HCT116 (cell line): ENCODE measurements at regions not wholly inside any gene's neighbourhood (a gene's known extent, or its start where the extent isn't known, plus 50 kb on each side); places are given as distances from the start of the nearest gene placed in this dataset.

Experiments used
- ATAC-seq: fragments of 200-7000 bp; cut with Tn5 transposase; 2 replicates; pipeline ENCODE4 v1.9.1; 2020; ENCODE audit warnings: mild to moderate bottlenecking, moderate library complexity
- BruUV-seq: library from RNA; stranded (reverse); fragments of 400-500 nt; replicated peaks from 2 replicates; lab custom pipeline; 2021; lab: Mats Ljungman, UMichigan
- CTCF ChIA-PET: fragments of 300-600 bp; sonication (Branson Sonifier 250); formaldehyde crosslinking; loops from one replicate; lab custom pipeline; 2021; ENCODE audit warnings: antibody characterized with exemption; lab: Charles Lee
- POLR2A ChIA-PET: fragments of 300-600, 350-600 bp; sonication (Branson Sonifier 250); formaldehyde crosslinking; loops from one replicate; lab custom pipeline; 2021; ENCODE audit warnings: antibody characterized with exemption; lab: Charles Lee
- RAD21 ChIA-PET, 2 experiments: fragments of 300-600 bp; sonication (Branson Sonifier 250); formaldehyde crosslinking; loops; one replicate each; lab custom pipeline; 2023; ENCODE audit warnings: low total read pairs in 2 of 2; ENCODE audit not compliant: uncharacterized antibody in 2 of 2, unreplicated experiment in 2 of 2, low non-redundant PET in 1 of 2; lab: Charles Lee
- DNase-seq: peaks from one replicate; pipeline ENCODE4 v3.0.0-alpha.2; 2010; ENCODE audit warnings: low read depth, low spot score
- H2AFZ ChIP-seq: fragments of 200-600 bp; shearing (Covaris generic), sonication (generic); 2 replicates; pipeline ENCODE4 v1.6.1; 2017; ENCODE audit warnings: low read depth, mixed run types, mixed read lengths, antibody characterized with exemption, low read length; ENCODE audit not compliant: poor library complexity, severe bottlenecking
- H3K27ac ChIP-seq: 2 replicates; pipeline ENCODE4 v1.5.1; 2012; ENCODE audit warnings: low read depth, low read length
- H3K27me3 ChIP-seq: fragments of 200-600 bp; sonication (generic); 2 replicates; pipeline ENCODE4 v1.6.1; 2016; ENCODE audit warnings: mixed run types, low read length, mixed read lengths; ENCODE audit not compliant: insufficient read depth
- H3K36me3 ChIP-seq, 2 experiments: fragments of 200-500 bp in 1 of 2; fragments of 200-600 bp in 1 of 2; sonication (Bioruptor generic) in 1 of 2; sonication (generic) in 1 of 2; 2 replicates each; pipeline versions ENCODE4 v1.5.1 to v1.6.1; 2014 to 2016; ENCODE audit warnings: low read length in 2 of 2, inconsistent platforms in 1 of 2, mixed read lengths in 1 of 2, mixed run types in 1 of 2; ENCODE audit not compliant: insufficient read depth in 2 of 2, control insufficient read depth in 1 of 2
- H3K4me1 ChIP-seq, 2 experiments: fragments of 200-600 bp in 1 of 2; sonication (generic) in 1 of 2; 2 replicates each; pipeline versions ENCODE4 v1.5.1 to v1.6.1; 2012 to 2017; ENCODE audit warnings: low read length in 2 of 2, inconsistent platforms in 1 of 2, mild to moderate bottlenecking in 1 of 2, mixed read lengths in 1 of 2, mixed run types in 1 of 2, moderate library complexity in 1 of 2; ENCODE audit not compliant: insufficient read depth in 2 of 2, control insufficient read depth in 1 of 2
- H3K4me2 ChIP-seq: fragments of 200-600 bp; sonication (generic); 2 replicates; pipeline ENCODE4 v1.6.1; 2017; ENCODE audit warnings: mixed run types, low read length, mixed read lengths
- H3K4me3 ChIP-seq, 2 experiments: fragments of 200-600 bp in 1 of 2; sonication (generic) in 1 of 2; replicated peaks in 1 of 2; 2 replicates each; pipeline ENCODE4 v1.5.1; 2011 to 2016; ENCODE audit warnings: low read length in 2 of 2, control low read depth in 1 of 2, low read depth in 1 of 2, mild to moderate bottlenecking in 1 of 2, mixed read lengths in 1 of 2, mixed run types in 1 of 2
- H3K79me2 ChIP-seq: fragments of 200-600 bp; sonication (generic); 2 replicates; pipeline ENCODE4 v1.6.1; 2017; ENCODE audit warnings: mild to moderate bottlenecking, mixed run types, low read length, moderate library complexity, mixed read lengths; ENCODE audit not compliant: insufficient read depth
- H3K9ac ChIP-seq: fragments of 200-600 bp; sonication (generic); 2 replicates; pipeline ENCODE4 v1.6.1; 2016; ENCODE audit warnings: low read length, mixed read lengths
- H3K9me2 ChIP-seq: fragments of 200-600 bp; sonication (generic), shearing (Covaris generic); 2 replicates; pipeline ENCODE4 v1.6.1; 2017; ENCODE audit warnings: mixed run types, mild to moderate bottlenecking, moderate library complexity; ENCODE audit not compliant: insufficient read depth
- H3K9me3 ChIP-seq, 2 experiments: fragments of 200-500 bp in 1 of 2; fragments of 200-600 bp in 1 of 2; sonication (Bioruptor generic) in 1 of 2; sonication (generic) in 1 of 2; 2 replicates each; pipeline ENCODE4 v1.6.1; 2014 to 2017; ENCODE audit warnings: low read length in 2 of 2, mixed read lengths in 2 of 2, inconsistent platforms in 1 of 2, low read depth in 1 of 2, mild to moderate bottlenecking in 1 of 2, mixed run types in 1 of 2, moderate library complexity in 1 of 2; ENCODE audit not compliant: control insufficient read depth in 1 of 2, insufficient read depth in 1 of 2
- H4K20me1 ChIP-seq: fragments of 200-600 bp; sonication (generic), shearing (Covaris generic); 2 replicates; pipeline ENCODE4 v1.6.1; 2017; ENCODE audit warnings: mixed run types, mild to moderate bottlenecking, moderate library complexity; ENCODE audit not compliant: insufficient read depth
- CBX3 ChIP-seq: IDR thresholded peaks from 2 replicates; pipeline ENCODE4 v1.6.1; 2012; ENCODE audit warnings: low read depth
- EGR1 ChIP-seq: IDR thresholded peaks from 2 replicates; pipeline ENCODE4 v1.6.1; 2012; ENCODE audit warnings: low read depth
- ELF1 ChIP-seq: IDR thresholded peaks from 2 replicates; pipeline ENCODE4 v1.6.1; 2012; ENCODE audit warnings: low read depth, borderline replicate concordance
- EZH2 ChIP-seq: fragments of 200-600 bp; sonication (generic); IDR thresholded peaks from 2 replicates; pipeline ENCODE4 v1.6.1; 2017; ENCODE audit warnings: antibody characterized with exemption, mixed run types
- EZH2phosphoT487 ChIP-seq: fragments of 200-600 bp; IDR thresholded peaks from 2 replicates; pipeline ENCODE4 v1.6.1; 2018; ENCODE audit warnings: antibody characterized with exemption, borderline replicate concordance
- FOSL1 ChIP-seq: IDR thresholded peaks from 2 replicates; pipeline ENCODE4 v1.6.1; 2012; ENCODE audit warnings: low read depth
- POLR2A ChIP-seq: IDR thresholded peaks from 2 replicates; pipeline ENCODE4 v1.7.0; 2011; ENCODE audit warnings: borderline replicate concordance; ENCODE audit not compliant: insufficient read depth, insufficient read length; ENCODE audit errors: extremely low read depth
- POLR2AphosphoS5 ChIP-seq: IDR thresholded peaks from 2 replicates; pipeline ENCODE4 v1.6.1; 2011; ENCODE audit warnings: mild to moderate bottlenecking, low read depth, low read length, moderate library complexity
- RAD21 ChIP-seq: IDR thresholded peaks from 2 replicates; pipeline ENCODE4 v1.6.1; 2012; ENCODE audit warnings: low read depth, mild to moderate bottlenecking
- SIN3A ChIP-seq: IDR thresholded peaks from 2 replicates; pipeline ENCODE4 v1.6.1; 2012; ENCODE audit warnings: low read depth
- SP1 ChIP-seq: IDR thresholded peaks from 2 replicates; pipeline ENCODE4 v1.6.1; 2012; ENCODE audit warnings: low read depth
- SRF ChIP-seq: IDR thresholded peaks from 2 replicates; pipeline ENCODE4 v1.6.1; 2012; ENCODE audit warnings: low read depth
- YY1 ChIP-seq: IDR thresholded peaks from 2 replicates; pipeline ENCODE4 v1.6.1; 2011; ENCODE audit warnings: low read length, low read depth, moderate library complexity, mild to moderate bottlenecking; ENCODE audit not compliant: insufficient replicate concordance; ENCODE audit errors: extremely low read depth
- ZFX ChIP-seq: fragments of 450-650 bp; IDR thresholded peaks from 2 replicates; pipeline ENCODE4 v1.6.1; 2017
- intact Hi-C: fragments of 100-400 bp; cut with micrococcal nuclease; formaldehyde crosslinking; loops from 2 replicates; pipeline ENCODE4 v1.10.0; 2022
- TF ChIP-seq, protein P1 (sequence below): IDR thresholded peaks from 2 replicates; pipeline ENCODE4 v1.6.1; 2012; ENCODE audit warnings: low read depth
- TF ChIP-seq, protein P2 (sequence below), 3 experiments: fragments of 200-600 bp in 1 of 3; sonication (generic) in 1 of 3; IDR thresholded peaks in 2 of 3; conservative IDR thresholded peaks in 1 of 3; 2 replicates each; pipeline ENCODE4 v1.5.1; 2012 to 2017; ENCODE audit warnings: low read depth in 2 of 3, low read length in 2 of 3, antibody characterized with exemption in 1 of 3, borderline replicate concordance in 1 of 3, control low read depth in 1 of 3, mild to moderate bottlenecking in 1 of 3, mixed read lengths in 1 of 3, mixed run types in 1 of 3, moderate library complexity in 1 of 3; ENCODE audit not compliant: insufficient read depth in 1 of 3

DNA sequence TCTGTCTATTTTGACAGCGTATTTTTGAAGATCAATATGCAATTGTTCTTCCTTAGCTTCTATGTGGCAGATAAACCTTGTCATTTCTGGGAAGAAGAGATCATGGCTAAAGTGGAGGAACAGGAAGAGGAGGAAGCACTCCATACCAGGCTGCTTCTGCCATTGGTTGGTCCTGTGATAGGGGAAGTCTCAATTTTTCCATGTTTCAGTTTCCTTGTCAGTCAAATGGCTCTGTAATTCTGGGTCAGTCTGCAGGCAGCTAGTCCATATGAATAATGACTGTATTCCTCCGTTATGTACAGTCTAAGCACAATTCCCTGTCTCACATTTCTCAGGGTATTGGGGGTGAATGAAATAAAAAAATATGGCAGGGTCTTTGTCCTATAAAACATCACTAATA lies 277.6 kb upstream of the CXCR4 start:
- H2AFZ ChIP-seq, result no peak overlapping the region
- no peak for TF ChIP-seq POLR2AphosphoS5
- TF ChIP-seq, protein P1, sequence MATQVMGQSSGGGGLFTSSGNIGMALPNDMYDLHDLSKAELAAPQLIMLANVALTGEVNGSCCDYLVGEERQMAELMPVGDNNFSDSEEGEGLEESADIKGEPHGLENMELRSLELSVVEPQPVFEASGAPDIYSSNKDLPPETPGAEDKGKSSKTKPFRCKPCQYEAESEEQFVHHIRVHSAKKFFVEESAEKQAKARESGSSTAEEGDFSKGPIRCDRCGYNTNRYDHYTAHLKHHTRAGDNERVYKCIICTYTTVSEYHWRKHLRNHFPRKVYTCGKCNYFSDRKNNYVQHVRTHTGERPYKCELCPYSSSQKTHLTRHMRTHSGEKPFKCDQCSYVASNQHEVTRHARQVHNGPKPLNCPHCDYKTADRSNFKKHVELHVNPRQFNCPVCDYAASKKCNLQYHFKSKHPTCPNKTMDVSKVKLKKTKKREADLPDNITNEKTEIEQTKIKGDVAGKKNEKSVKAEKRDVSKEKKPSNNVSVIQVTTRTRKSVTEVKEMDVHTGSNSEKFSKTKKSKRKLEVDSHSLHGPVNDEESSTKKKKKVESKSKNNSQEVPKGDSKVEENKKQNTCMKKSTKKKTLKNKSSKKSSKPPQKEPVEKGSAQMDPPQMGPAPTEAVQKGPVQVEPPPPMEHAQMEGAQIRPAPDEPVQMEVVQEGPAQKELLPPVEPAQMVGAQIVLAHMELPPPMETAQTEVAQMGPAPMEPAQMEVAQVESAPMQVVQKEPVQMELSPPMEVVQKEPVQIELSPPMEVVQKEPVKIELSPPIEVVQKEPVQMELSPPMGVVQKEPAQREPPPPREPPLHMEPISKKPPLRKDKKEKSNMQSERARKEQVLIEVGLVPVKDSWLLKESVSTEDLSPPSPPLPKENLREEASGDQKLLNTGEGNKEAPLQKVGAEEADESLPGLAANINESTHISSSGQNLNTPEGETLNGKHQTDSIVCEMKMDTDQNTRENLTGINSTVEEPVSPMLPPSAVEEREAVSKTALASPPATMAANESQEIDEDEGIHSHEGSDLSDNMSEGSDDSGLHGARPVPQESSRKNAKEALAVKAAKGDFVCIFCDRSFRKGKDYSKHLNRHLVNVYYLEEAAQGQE, result no peak
- TF ChIP-seq CBX3, result no peak
- TF ChIP-seq EZH2, result no peak
- no peak for TF ChIP-seq YY1
- no peak for TF ChIP-seq ELF1
- TF ChIP-seq FOSL1, result no peak
- no peak for TF ChIP-seq SP1
- no peak for TF ChIP-seq POLR2A
- TF ChIP-seq SIN3A, result no peak
- no peak for TF ChIP-seq SRF
- no peak for TF ChIP-seq EGR1
- no peak for TF ChIP-seq ZFX
- TF ChIP-seq RAD21, result no peak
- no peak for TF ChIP-seq EZH2phosphoT487
- TF ChIP-seq, protein P2, sequence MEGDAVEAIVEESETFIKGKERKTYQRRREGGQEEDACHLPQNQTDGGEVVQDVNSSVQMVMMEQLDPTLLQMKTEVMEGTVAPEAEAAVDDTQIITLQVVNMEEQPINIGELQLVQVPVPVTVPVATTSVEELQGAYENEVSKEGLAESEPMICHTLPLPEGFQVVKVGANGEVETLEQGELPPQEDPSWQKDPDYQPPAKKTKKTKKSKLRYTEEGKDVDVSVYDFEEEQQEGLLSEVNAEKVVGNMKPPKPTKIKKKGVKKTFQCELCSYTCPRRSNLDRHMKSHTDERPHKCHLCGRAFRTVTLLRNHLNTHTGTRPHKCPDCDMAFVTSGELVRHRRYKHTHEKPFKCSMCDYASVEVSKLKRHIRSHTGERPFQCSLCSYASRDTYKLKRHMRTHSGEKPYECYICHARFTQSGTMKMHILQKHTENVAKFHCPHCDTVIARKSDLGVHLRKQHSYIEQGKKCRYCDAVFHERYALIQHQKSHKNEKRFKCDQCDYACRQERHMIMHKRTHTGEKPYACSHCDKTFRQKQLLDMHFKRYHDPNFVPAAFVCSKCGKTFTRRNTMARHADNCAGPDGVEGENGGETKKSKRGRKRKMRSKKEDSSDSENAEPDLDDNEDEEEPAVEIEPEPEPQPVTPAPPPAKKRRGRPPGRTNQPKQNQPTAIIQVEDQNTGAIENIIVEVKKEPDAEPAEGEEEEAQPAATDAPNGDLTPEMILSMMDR (IDR thresholded peaks at IDR 0.05 in 2 of 3, conservative IDR thresholded peaks at IDR 0.05 in 1 of 3; ENCODE audit: borderline replicate concordance in 1 of 3, insufficient read depth in 1 of 3, low read depth in 2 of 3, low read length in 2 of 3), result no peak
- intact Hi-C loops, result no loop called here
- H3K4me1 ChIP-seq, result peaks cover 0 to 6% of the 10 kb centered on the region in 2 experiments; a peak in 1 of 4 replicates
- H3K4me3 ChIP-seq, result no peak overlapping the region
- no peaks in the 10 kb centered on the region for H3K27me3 ChIP-seq
- H4K20me1 ChIP-seq, result no peaks in the 10 kb centered on the region
- DNase-seq (no peak), ATAC-seq (no peak)
- H3K27ac ChIP-seq, result no peak overlapping the region
- no peak overlapping the region for H3K9ac ChIP-seq
- no TSS peak for BruUV-seq
- H3K4me2 ChIP-seq, result no peak overlapping the region
- H3K36me3 ChIP-seq, result no peaks in the 10 kb centered on the region
- no peaks in the 10 kb centered on the region for H3K79me2 ChIP-seq
- no peaks in the 10 kb centered on the region for H3K9me2 ChIP-seq
- ChIA-PET POLR2A (no interaction called here), CTCF (no interaction called here), RAD21 (no interaction called here)
- no peaks in the 10 kb centered on the region for H3K9me3 ChIP-seq
